Liver (tissue), 3 donors: ENCODE measurements at regions not wholly inside any gene's neighbourhood (a gene's known extent, or its start where the extent isn't known, plus 50 kb on each side); places are given as distances from the start of the nearest gene placed in this dataset.

ENCODE experiments used
- JUND ChIP-seq, 2 donors: IDR thresholded peaks; 2 replicates each; pipeline ENCODE4 v1.6.1; 2016; ENCODE audit warnings: antibody characterized with exemption in 2 of 2
- RAD21 ChIP-seq, 2 donors: IDR thresholded peaks; 2 replicates each; pipeline ENCODE4 v1.6.1; 2016; ENCODE audit warnings: antibody characterized with exemption in 2 of 2, mild to moderate bottlenecking in 2 of 2
- TF ChIP-seq, protein P1 (sequence below): fragments of 150-350 bp; IDR thresholded peaks from 2 replicates; pipeline ENCODE4 v1.5.1; 2017; ENCODE audit warnings: improper control_type of control experiment, low read depth, low read length; ENCODE audit not compliant: missing input control
- donor health status: healthy.
- donor health status: healthy.

DNA sequence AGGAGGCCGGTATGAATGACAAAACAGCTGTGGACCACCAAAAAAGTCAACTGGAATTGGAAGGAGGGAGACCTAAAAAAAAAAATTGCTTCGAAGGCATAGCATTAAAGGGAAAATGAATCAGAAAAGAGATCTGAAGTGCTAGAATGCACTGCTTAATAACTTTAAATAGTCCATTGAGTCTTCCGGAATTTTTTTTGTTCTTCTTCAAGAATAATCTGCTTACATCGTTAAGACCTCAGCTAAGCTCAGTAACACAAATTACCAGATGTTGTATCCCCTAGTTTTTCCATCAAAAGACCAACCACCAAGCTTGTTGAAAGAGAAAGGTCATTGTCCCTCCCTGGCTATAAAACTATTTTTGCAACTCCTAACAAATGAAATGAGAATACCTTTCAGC lies 560.5 kb downstream of the NR2F2 start:
- no peak for TF ChIP-seq RAD21 (IDR thresholded peaks at IDR 0.05)
- TF ChIP-seq, protein P1, sequence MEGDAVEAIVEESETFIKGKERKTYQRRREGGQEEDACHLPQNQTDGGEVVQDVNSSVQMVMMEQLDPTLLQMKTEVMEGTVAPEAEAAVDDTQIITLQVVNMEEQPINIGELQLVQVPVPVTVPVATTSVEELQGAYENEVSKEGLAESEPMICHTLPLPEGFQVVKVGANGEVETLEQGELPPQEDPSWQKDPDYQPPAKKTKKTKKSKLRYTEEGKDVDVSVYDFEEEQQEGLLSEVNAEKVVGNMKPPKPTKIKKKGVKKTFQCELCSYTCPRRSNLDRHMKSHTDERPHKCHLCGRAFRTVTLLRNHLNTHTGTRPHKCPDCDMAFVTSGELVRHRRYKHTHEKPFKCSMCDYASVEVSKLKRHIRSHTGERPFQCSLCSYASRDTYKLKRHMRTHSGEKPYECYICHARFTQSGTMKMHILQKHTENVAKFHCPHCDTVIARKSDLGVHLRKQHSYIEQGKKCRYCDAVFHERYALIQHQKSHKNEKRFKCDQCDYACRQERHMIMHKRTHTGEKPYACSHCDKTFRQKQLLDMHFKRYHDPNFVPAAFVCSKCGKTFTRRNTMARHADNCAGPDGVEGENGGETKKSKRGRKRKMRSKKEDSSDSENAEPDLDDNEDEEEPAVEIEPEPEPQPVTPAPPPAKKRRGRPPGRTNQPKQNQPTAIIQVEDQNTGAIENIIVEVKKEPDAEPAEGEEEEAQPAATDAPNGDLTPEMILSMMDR = no peak
- TF ChIP-seq JUND (IDR thresholded peaks at IDR 0.05) = no peak
